ENCODE measurements at regions not wholly inside any gene's neighbourhood (a gene's known extent, or its start where the extent isn't known, plus 50 kb on each side); places are given as distances from the start of the nearest gene placed in this dataset.

- TF ChIP-seq CTCF (IDR thresholded peaks at IDR 0.05; ENCODE audit: insufficient read depth, low read length, poor library complexity, severe bottlenecking) (no peak), EZH2phosphoT487 (conservative IDR thresholded peaks at IDR 0.05; ENCODE audit: low read length) (no peak)
These were observed 1192.8 kb upstream of the TMEM132C start for GRCh38 chr12:127074161-127074560.
